C4-2B (cell line): ENCODE measurements at regions not wholly inside any gene's neighbourhood (a gene's known extent, or its start where the extent isn't known, plus 50 kb on each side); places are given as distances from the start of the nearest gene placed in this dataset.

Experiments
- H3K27ac ChIP-seq: fragments of 450-650 bp; 2 replicates; pipeline ENCODE4 v1.5.1; 2017
- ZFX ChIP-seq: fragments of 450-650 bp; IDR thresholded peaks from 2 replicates; pipeline ENCODE4 v1.6.1; 2017
- TF ChIP-seq, protein P1 (sequence below): fragments of 450-650 bp; conservative IDR thresholded peaks from 2 replicates; pipeline ENCODE4 v1.5.1; 2017; ENCODE audit warnings: mild to moderate bottlenecking

DNA sequence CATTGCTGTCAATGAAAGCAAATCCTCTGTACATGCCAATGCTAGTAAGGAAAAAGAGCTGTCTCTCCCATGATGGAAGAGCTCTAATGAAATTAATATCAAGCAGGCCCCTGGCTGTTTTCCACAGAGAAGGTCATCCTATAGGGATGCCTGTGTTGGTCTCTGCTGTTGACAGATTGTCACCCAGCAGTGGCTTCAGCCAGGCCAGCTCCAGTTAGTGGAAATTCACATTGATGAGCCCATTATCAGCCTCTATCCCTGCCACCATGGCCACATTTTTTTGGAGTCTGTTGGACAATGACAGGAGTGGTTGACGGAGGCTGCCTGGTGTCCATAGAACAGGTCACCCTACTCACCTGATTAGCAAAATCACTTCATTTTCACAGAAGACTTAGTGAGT lies 104.3 kb downstream of the GGTLC2 start:
- H3K27ac ChIP-seq: no peak overlapping the region
- TF ChIP-seq ZFX: no peak
- TF ChIP-seq, protein P1, sequence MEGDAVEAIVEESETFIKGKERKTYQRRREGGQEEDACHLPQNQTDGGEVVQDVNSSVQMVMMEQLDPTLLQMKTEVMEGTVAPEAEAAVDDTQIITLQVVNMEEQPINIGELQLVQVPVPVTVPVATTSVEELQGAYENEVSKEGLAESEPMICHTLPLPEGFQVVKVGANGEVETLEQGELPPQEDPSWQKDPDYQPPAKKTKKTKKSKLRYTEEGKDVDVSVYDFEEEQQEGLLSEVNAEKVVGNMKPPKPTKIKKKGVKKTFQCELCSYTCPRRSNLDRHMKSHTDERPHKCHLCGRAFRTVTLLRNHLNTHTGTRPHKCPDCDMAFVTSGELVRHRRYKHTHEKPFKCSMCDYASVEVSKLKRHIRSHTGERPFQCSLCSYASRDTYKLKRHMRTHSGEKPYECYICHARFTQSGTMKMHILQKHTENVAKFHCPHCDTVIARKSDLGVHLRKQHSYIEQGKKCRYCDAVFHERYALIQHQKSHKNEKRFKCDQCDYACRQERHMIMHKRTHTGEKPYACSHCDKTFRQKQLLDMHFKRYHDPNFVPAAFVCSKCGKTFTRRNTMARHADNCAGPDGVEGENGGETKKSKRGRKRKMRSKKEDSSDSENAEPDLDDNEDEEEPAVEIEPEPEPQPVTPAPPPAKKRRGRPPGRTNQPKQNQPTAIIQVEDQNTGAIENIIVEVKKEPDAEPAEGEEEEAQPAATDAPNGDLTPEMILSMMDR: no peak; the same call in 1 of the 2 replicates

DNA sequence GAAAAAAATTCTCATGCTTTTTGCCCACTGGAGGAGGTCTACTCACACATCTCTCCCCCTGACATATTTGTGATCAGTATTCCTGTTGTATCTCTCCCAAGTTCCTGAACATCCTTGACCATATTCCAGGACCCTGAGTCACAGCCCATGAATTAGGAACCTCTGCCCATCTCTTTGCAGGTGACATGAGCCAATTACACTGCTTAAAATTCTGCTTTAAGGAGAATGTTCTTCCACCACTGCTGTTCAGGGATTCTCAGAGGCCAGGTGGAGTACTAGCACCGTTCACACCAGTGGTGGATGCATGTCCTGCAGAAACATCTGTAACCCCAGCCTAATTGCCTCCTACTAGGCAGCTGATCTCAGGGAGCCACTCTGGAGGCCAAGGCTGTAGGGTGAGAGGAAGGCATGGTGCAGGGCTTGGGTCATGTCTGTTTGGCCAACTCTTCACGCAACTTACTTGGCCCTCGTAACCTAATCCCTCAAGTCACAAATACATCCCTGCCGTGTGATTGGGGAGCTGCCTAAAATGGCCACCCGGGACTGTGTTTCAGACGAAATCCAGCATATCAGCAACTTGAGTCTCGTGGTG lies 104.8 kb downstream of the GGTLC2 start:
- no peak for TF ChIP-seq ZFX
- TF ChIP-seq, protein P1: no peak
- no peak overlapping the region for H3K27ac ChIP-seq

DNA sequence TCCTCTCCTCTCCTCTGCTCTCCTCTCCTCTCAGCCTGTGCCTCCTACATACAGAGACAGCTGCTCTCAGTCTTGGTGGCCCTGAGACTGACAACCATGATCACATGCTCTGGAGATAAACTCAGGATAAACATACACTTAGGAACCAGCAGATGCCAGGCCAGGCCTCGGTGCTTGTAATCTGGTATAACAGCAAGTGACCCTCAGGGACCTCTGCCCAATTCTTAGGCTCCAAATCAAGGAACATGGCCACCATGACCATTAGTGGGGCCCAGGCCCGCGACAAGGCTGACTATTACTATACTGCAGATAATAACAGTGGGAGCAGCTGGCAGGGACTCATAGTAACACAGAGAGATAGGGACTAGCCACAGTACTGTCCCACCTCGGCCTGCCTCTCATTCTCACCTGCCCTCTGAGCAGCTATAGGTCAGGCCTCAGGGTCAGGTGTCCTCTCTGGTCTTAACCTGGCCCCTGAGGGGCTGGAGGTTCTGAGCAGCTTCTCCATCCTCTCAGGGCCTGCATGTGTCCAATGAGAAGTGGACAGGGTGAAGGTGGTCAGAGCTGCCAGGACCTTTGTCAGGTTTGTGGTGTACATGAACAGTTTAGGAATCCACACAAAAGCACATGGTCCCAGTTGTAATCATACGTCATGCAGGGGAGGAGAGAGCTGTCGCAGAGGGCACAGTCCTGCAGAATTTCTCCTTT lies 106.1 kb downstream of the GGTLC2 start:
- TF ChIP-seq, protein P1: no peak
- TF ChIP-seq ZFX: no peak
- H3K27ac ChIP-seq: no peak overlapping the region

DNA sequence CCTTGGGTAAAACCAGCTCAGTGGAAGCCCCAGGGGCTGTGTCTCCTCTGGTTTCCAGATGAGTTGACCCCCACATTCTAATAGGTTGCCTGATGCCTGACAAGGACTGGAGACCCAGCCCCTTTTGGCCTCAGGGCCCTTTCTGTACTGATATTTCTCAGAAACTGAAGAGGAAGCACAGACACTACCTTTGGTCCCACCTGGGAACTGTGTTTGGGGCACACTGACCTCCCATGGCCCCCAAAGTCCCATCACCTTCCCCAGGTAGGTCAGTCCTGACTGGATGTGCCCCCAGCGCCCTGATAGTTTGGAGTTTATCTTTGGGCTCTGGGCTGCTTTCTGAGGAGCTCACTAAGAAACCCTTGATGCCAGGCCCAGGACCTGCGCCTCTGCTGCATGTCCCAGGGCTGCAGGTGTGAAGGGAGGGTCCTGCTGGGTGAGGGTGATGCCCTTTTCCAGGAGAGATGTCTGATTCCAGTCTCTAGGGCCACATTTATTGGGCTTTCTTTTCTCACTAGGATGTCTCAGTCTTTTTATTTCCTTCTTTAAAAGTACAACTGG lies 106.7 kb downstream of the GGTLC2 start:
- no peak overlapping the region for H3K27ac ChIP-seq

DNA sequence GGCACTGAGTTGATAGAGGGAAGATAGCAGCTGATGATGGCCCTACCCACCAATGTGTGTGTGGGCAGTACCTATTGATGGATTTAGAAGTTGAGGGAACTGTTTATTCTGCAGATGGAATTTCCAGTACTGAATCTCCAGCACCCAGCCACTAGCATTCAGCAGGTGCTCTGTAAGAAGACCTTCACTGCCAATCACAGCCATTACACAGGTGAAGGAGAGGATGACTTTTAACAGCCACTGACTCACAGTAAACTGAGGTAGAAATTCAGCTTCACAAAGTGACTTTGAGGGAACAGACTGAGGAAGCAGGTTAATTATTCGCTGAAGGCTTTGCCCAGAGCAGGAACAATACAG lies 107.8 kb downstream of the GGTLC2 start:
- TF ChIP-seq ZFX: no peak
- TF ChIP-seq, protein P1: no peak
- H3K27ac ChIP-seq: no peak overlapping the region

More for the DNA sequence above, 106.7 kb downstream of the GGTLC2 start:
- TF ChIP-seq ZFX: no peak
- TF ChIP-seq, protein P1: no peak

DNA sequence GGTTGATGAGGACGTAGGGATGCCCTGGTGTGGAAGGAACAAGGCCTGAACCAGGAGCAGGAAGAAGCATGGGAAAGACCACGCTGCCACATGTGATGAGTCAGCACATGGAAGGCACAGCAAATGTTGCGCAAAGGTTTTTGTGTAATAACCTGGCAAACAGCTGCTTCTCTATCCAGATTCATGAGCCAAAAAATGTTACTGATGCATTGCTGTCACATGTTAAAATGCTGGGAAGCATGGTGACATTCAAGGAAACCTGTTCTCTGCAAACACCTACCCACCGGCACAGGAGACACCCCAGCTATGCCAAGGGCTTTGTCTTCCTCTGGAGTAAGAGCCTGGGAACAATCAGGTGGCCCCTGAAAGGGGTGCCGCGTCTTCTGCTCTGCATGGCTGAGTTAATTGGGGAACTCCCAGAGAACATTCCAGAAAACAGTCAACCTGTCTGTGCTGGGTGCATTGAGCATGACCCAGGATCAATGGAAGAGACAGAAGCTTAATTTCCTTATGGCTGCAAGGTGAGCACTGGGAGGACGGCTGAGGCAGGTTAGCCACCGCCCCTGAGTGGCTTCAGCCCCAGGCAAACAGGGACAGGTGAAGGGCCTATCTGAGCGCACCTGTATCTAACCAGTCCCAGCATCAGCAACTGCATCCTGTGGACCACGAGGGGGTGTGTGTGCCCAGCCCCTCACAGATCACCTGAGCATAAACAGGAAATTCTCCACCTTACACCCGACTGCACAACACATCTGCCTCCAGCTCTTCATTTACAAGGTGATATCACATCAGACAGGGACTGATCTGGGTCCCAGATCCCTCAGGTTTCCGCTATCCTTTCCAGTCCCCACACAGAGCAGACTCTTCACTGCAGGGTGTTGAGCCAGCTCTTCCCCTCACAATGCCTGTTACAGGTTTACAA lies 108.4 kb downstream of the GGTLC2 start:
- TF ChIP-seq ZFX: no peak
- TF ChIP-seq, protein P1: no peak
- H3K27ac ChIP-seq: no peak overlapping the region
